BLaER1 (cell line): ENCODE measurements at regions not wholly inside any gene's neighbourhood (a gene's known extent, or its start where the extent isn't known, plus 50 kb on each side); places are given as distances from the start of the nearest gene placed in this dataset.

Experiments used
- H3K27ac ChIP-seq: shearing (Covaris generic); formaldehyde crosslinking; 2 replicates; pipeline ENCODE4 v1.8.1; 2022
- H3K27me3 ChIP-seq: shearing (Covaris generic); formaldehyde crosslinking; 2 replicates; pipeline ENCODE4 v1.8.1; 2022
- H3K36me3 ChIP-seq: shearing (Covaris generic); formaldehyde crosslinking; 2 replicates; pipeline ENCODE4 v1.8.1; 2022
- H3K4me1 ChIP-seq: shearing (Covaris generic); formaldehyde crosslinking; 2 replicates; pipeline ENCODE4 v1.8.1; 2022
- H3K4me2 ChIP-seq: shearing (Covaris generic); formaldehyde crosslinking; 2 replicates; pipeline ENCODE4 v1.8.1; 2022
- H3K4me3 ChIP-seq: shearing (Covaris generic); formaldehyde crosslinking; 2 replicates; pipeline ENCODE4 v1.8.1; 2022
- H3K9ac ChIP-seq: shearing (Covaris generic); formaldehyde crosslinking; 2 replicates; pipeline ENCODE4 v1.8.1; 2022
- H3K9me3 ChIP-seq: shearing (Covaris generic); formaldehyde crosslinking; 2 replicates; pipeline ENCODE4 v1.8.1; 2022
- H4K20me1 ChIP-seq: shearing (Covaris generic); formaldehyde crosslinking; 2 replicates; pipeline ENCODE4 v1.8.1; 2022
- Cebpa-rat ChIP-seq: shearing (Covaris generic); IDR thresholded peaks from 2 replicates; pipeline ENCODE4 v1.8.1; 2022

GRCh38 chr6:137728386-137729349 is 138.4 kb upstream of the TNFAIP3 start:
- no peak overlapping the region for H3K4me3 ChIP-seq
- no peak for TF ChIP-seq Cebpa-rat
- H3K4me2 ChIP-seq = no peak overlapping the region
- H3K36me3 ChIP-seq = no peaks in the 10 kb centered on the region
- H3K27ac ChIP-seq = no peak overlapping the region
- no peaks in the 10 kb centered on the region for H3K9me3 ChIP-seq
- no peak overlapping the region for H3K9ac ChIP-seq
- no peaks in the 10 kb centered on the region for H3K27me3 ChIP-seq
- no peaks in the 10 kb centered on the region for H4K20me1 ChIP-seq
- H3K4me1 ChIP-seq = no peaks in the 10 kb centered on the region

DNA sequence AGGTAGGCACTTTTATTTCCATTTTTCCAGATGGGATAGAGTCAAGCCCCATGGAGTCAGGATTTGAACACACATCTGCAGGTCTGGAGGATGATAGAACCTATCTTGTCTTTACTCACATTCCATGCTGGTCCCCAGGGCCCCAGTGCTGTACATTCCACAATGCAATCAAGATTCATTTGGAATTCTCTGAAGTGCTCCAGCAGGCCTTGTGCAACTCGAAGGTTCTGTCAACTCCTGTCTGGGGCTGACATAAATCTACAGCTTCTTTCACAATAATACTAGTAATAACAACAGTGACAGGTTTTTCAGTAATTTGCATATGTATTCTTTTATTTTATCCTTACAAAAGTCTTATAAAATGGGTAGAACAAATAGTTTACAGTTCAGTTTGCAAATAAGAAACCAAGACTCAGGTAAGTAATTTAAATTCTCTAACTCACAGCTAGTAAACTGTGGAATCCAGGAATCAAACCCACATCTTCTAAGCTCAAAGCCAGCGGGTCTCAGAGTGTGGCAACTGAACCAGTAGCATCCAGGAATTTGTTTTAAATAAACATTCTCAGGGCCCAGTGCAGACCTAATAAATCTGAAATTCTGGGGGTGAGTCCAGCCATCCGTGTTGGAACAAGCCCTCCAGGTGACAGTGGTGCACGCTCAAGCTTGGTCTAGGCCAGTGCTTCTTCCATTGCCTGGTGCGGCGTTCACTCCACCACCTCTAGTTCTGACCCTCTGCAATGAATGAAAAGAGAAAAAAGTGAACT is 137.0 kb upstream of the TNFAIP3 start:
- Histone ChIP-seq H3K36me3 (no peaks in the 10 kb centered on the region), H3K27ac (no peak overlapping the region), H3K4me3 (no peak overlapping the region), H3K4me2 (no peak overlapping the region), H3K27me3 (no peaks in the 10 kb centered on the region), H3K9me3 (no peaks in the 10 kb centered on the region), H3K4me1 (no peaks in the 10 kb centered on the region), H4K20me1 (no peaks in the 10 kb centered on the region), H3K9ac (no peak overlapping the region)
- no peak for TF ChIP-seq Cebpa-rat

DNA sequence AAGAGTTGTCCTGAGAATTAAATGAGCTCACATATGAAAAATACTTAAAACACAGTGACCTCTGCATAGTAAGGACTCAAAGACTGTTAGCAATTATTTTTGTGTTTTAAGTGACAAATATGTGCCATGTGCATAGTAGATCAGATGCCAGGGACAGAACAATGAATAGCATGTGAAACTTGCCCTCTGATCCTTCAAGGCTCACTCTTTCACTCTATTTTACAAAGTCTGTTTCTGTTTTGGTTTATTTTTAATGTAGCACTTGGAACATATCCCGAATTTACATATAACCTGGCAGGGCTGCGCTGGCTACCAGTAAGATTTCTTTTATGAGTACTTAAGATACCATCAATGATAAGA is 135.5 kb upstream of the TNFAIP3 start:
- Histone ChIP-seq H3K4me1 (peaks cover 10% of the 10 kb centered on the region), H4K20me1 (no peaks in the 10 kb centered on the region), H3K27me3 (no peaks in the 10 kb centered on the region), H3K9ac (no peak overlapping the region), H3K9me3 (no peaks in the 10 kb centered on the region), H3K36me3 (no peaks in the 10 kb centered on the region), H3K27ac (no peak overlapping the region), H3K4me3 (no peak overlapping the region), H3K4me2 (no peak overlapping the region)
- TF ChIP-seq Cebpa-rat = no peak

DNA sequence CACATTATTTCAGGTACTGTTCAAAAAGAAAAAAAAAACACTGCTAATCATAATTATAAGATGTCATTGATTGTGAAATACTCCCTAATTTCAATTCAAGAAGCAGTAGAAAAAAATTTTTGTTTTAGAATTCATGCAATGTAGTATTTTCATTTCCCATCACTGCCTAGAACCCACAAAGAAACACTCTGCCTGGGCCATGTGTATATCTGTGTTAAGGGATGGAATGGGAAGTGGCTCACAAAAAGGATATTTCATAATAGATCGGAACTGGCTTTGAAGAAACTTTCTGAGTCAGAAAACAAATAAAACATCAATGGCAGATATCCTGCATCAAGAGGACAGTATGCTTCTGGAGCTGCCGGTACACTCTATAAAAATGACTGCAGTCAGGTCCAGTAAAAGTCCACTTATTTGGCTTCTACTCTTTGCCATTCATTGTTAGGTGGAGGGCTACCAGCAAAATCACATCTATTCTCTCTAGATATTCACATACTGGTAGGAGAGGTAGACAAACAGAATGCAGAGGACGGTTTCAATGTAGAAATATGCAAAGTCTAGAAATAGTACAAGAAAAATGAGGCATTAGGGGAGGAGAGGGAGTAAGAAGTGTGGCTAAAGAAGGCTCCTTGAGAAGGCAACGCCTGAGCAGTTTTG is 135.0 kb upstream of the TNFAIP3 start:
- H3K4me2 ChIP-seq = no peak overlapping the region

DNA sequence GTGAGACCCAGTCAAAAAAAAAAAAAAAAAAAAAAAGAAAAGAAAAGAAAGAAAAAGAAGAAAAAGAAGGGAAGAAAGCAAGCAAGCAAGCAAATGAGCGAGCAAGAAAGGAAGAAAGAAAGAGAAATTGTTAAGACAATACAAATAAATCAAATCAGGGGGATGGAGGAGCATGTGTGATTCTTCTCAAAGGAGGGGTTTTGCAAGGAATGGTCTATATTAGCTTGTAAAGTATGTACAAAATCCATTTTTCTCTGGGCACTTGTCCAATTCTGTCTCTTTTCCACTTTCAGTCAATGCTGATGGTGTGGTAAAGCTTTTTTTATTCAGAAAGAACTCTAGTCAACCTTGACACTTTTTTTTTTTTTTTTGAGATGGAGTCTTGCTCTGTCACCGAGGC is 133.7 kb upstream of the TNFAIP3 start:
- H3K9me3 ChIP-seq = no peaks in the 10 kb centered on the region
- no peak overlapping the region for H3K9ac ChIP-seq
- H3K36me3 ChIP-seq = no peaks in the 10 kb centered on the region
- no peak overlapping the region for H3K4me2 ChIP-seq
- no peak overlapping the region for H3K4me3 ChIP-seq
- no peaks in the 10 kb centered on the region for H4K20me1 ChIP-seq
- no peak overlapping the region for H3K27ac ChIP-seq
- H3K27me3 ChIP-seq = no peaks in the 10 kb centered on the region
- TF ChIP-seq Cebpa-rat = no peak
- peaks cover 14% of the 10 kb centered on the region for H3K4me1 ChIP-seq

More for the DNA sequence above, 135.0 kb upstream of the TNFAIP3 start:
- Histone ChIP-seq H3K4me3 (no peak overlapping the region), H4K20me1 (no peaks in the 10 kb centered on the region), H3K9me3 (no peaks in the 10 kb centered on the region), H3K27ac (no peak overlapping the region), H3K36me3 (no peaks in the 10 kb centered on the region), H3K9ac (no peak overlapping the region), H3K4me1 (peaks cover 14% of the 10 kb centered on the region), H3K27me3 (no peaks in the 10 kb centered on the region)
- TF ChIP-seq Cebpa-rat = no peak

DNA sequence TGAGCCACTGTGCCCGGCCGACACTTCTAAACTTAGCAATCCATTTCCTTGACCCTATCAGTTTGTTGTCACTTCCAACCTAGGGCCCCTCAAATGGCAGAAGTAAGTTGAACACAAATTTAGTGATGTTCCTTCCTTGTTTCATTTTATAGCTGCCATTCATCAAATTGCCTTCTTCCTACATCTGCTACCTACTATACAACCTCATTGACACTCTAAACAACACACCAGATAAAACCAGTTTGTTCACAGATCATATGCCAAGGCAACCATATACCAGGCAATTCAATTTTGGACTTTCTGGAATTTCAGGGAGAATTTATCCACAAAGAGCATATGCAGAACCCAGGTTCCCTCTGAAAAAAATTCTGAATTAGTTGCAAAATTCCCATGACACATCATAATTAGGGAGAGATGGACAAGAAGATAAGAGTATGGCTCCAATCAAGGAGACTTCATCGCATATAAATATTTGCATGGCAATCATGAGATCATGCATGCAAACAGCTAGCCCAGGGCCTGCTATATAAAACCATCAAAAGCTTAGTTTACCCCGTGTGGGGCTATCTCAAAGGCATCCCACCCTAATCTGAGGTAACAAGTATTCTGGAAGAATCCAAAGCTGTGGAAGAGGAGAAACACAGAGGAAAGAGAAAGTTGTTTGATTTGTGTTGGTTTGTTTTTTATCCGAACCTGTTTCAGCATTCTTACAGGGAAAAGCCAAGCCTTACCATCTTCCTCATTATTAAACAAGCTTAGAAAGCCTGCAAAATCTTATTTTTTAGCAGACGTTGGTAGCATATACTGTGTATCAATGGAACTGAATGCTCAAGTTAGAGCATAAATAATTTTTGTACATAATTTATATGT is 132.8 kb upstream of the TNFAIP3 start:
- Histone ChIP-seq H3K4me2 (no peak overlapping the region), H4K20me1 (no peaks in the 10 kb centered on the region), H3K27me3 (no peaks in the 10 kb centered on the region), H3K36me3 (no peaks in the 10 kb centered on the region), H3K4me3 (no peak overlapping the region), H3K9ac (no peak overlapping the region), H3K9me3 (no peaks in the 10 kb centered on the region), H3K4me1 (peaks cover 14% of the 10 kb centered on the region), H3K27ac (no peak overlapping the region)
- no peak for TF ChIP-seq Cebpa-rat

DNA sequence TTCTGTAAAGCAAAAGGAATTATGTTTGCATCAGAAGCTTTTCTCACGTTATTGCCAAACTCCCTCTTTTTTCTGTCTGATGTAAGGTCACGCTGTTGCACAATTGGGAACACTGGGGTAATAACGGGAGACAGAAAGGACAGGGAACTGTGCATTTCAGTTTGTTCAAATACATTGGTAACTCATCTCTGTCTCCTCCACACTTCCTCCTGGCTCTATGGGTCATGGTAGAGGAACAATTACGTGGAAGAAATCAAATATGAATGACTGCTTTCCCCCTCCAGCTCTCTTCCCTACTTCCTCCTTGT is 132.2 kb upstream of the TNFAIP3 start:
- no peak overlapping the region for H3K27ac ChIP-seq
- no peaks in the 10 kb centered on the region for H4K20me1 ChIP-seq
- H3K4me2 ChIP-seq = no peak overlapping the region
- H3K9ac ChIP-seq = no peak overlapping the region
- no peaks in the 10 kb centered on the region for H3K36me3 ChIP-seq
- peaks cover 14% of the 10 kb centered on the region for H3K4me1 ChIP-seq
- no peaks in the 10 kb centered on the region for H3K9me3 ChIP-seq
- H3K27me3 ChIP-seq = no peaks in the 10 kb centered on the region
- no peak overlapping the region for H3K4me3 ChIP-seq
- no peak for TF ChIP-seq Cebpa-rat

DNA sequence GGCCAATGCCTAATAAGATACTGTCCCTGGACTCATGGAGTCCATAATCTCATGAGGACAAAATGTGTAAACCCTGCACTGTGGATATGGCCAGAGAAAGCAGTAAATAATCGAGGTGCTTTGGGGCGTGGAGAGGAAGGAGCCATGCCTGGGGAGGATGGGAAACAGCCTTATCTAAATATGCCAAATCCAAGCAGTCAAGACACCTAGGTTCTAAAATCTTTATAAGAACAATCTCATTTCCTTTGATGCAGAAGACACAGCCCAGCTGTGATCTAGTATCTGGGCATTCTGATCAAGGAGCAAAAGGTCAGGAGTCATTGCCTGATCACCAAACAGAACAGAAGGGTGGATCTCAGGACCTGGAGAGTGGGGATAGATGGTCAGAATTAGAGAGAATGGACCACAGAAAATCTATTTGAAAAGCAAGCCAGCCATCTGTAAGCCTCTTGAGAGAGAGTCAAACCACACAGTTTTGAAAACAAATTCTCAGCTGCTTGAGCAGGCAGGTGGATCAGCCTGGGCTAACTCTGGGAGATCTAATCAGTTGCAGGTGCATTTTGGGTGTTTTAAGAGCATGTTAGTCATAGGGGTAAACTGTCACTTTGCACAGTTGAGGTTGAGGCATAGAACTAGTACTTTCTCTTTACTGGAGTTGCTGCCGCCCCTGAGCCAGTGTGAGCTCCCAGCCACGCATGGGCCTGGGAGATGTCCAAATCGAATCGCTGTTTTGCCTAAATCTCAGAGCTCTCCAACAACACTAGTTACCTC is 130.8 kb upstream of the TNFAIP3 start:
- Histone ChIP-seq H3K4me2 (peak overlapping the region; percentile 46), H3K9me3 (no peaks in the 10 kb centered on the region), H4K20me1 (no peaks in the 10 kb centered on the region), H3K27ac (no peak overlapping the region), H3K27me3 (no peaks in the 10 kb centered on the region), H3K9ac (no peak overlapping the region), H3K4me1 (peaks cover 14% of the 10 kb centered on the region), H3K4me3 (no peak overlapping the region), H3K36me3 (no peaks in the 10 kb centered on the region)
- no peak for TF ChIP-seq Cebpa-rat

- H3K9me3 ChIP-seq = no peaks in the 10 kb centered on the region
- no peaks in the 10 kb centered on the region for H3K36me3 ChIP-seq
- no peak overlapping the region for H3K9ac ChIP-seq
- no peak overlapping the region for H3K27ac ChIP-seq
- peak overlapping the region; percentile 46; the same call in 1 of the 2 replicates for H3K4me2 ChIP-seq
- H3K4me1 ChIP-seq = peaks cover 14% of the 10 kb centered on the region
- no peak overlapping the region for H3K4me3 ChIP-seq
- TF ChIP-seq Cebpa-rat = no peak
- H4K20me1 ChIP-seq = no peaks in the 10 kb centered on the region
- no peaks in the 10 kb centered on the region for H3K27me3 ChIP-seq
These were observed 130.1 kb upstream of the TNFAIP3 start for GRCh38 chr6:137736911-137737310.
